GM23338 (cell line): ENCODE measurements at regions not wholly inside any gene's neighbourhood (a gene's known extent, or its start where the extent isn't known, plus 50 kb on each side); places are given as distances from the start of the nearest gene placed in this dataset.

Experiments used
- CREB1 ChIP-seq: fragments of 250-450 bp; sonication (Bioruptor Pico); IDR thresholded peaks from 2 replicates; pipeline ENCODE4 v1.5.0; 2020; ENCODE audit warnings: low read depth, mild to moderate bottlenecking, moderate library complexity
- EZH2 ChIP-seq: fragments of 200-600 bp; sonication (generic); IDR thresholded peaks from one replicate; pipeline ENCODE4 v1.8.0; 2017; ENCODE audit warnings: antibody characterized with exemption, mild to moderate bottlenecking, low read depth; ENCODE audit not compliant: unreplicated experiment
- EZH2phosphoT487 ChIP-seq: fragments of 200-600 bp; sonication (generic); IDR thresholded peaks from one replicate; pipeline ENCODE4 v1.8.1; 2018; ENCODE audit warnings: antibody characterized with exemption; ENCODE audit not compliant: unreplicated experiment
- JUNB ChIP-seq: IDR thresholded peaks from one replicate; pipeline ENCODE4 v1.6.1; 2016; ENCODE audit warnings: antibody characterized with exemption; ENCODE audit not compliant: unreplicated experiment
- NANOG ChIP-seq: IDR thresholded peaks from 2 replicates; pipeline ENCODE4 v1.6.1; 2016; ENCODE audit warnings: antibody characterized with exemption, borderline replicate concordance
- POLR2AphosphoS5 ChIP-seq: IDR thresholded peaks from 2 replicates; pipeline ENCODE4 v1.6.1; 2016; ENCODE audit warnings: antibody characterized with exemption, low read depth
- STAT1 ChIP-seq: IDR thresholded peaks from one replicate; pipeline ENCODE4 v1.6.1; 2016; ENCODE audit warnings: antibody characterized with exemption; ENCODE audit not compliant: unreplicated experiment
- ZNF114 ChIP-seq: fragments of 250-450 bp; sonication (Bioruptor Pico); IDR thresholded peaks from 2 replicates; pipeline ENCODE4 v1.5.0; 2020; ENCODE audit warnings: mild to moderate bottlenecking, moderate library complexity
- ZNF331 ChIP-seq: fragments of 250-450 bp; sonication (Bioruptor Pico); IDR thresholded peaks from 2 replicates; pipeline ENCODE4 v1.5.0; 2020; ENCODE audit warnings: low read depth, mild to moderate bottlenecking, moderate library complexity
- ZNF462 ChIP-seq: fragments of 250-450 bp; sonication (Bioruptor Pico); IDR thresholded peaks from 2 replicates; pipeline ENCODE4 v1.5.0; 2020; ENCODE audit warnings: mild to moderate bottlenecking, moderate library complexity
- TF ChIP-seq, protein P1 (sequence below), 2 experiments: fragments of 200-600 bp in 1 of 2; sonication (generic) in 1 of 2; conservative IDR thresholded peaks; 2 replicates each; pipeline versions ENCODE4 v1.5.1 to v1.6.1; 2016 to 2017; ENCODE audit warnings: antibody characterized with exemption in 2 of 2, low read depth in 2 of 2, mild to moderate bottlenecking in 2 of 2, moderate library complexity in 1 of 2
- TF ChIP-seq, protein P2 (sequence below): IDR thresholded peaks from one replicate; pipeline ENCODE4 v1.6.1; 2018; ENCODE audit warnings: antibody characterized with exemption; ENCODE audit not compliant: unreplicated experiment
- TF ChIP-seq, protein P3 (sequence below): IDR thresholded peaks from 2 replicates; pipeline ENCODE4 v1.6.1; 2016; ENCODE audit warnings: antibody characterized with exemption

DNA sequence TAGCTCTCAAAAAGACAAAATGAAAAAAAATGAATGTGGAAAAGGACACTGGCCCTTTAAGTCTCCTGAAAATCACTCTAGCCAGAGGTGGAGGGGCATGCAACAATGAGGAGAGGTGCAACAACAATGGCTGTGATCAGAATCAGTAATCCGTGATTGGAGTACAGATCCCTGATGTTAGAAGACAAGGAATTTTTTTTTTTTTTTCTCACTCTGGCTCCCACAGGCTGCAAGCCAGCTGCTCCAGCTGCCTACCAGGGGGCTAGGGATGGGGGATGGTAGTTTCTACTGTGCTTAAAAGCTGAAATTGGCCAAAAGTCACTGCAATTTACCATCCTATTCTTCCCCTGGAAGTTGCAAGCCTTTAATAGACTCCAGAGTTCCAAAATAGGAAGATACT is 54.5 kb downstream of the STYXL2 start:
- TF ChIP-seq, protein P1, sequence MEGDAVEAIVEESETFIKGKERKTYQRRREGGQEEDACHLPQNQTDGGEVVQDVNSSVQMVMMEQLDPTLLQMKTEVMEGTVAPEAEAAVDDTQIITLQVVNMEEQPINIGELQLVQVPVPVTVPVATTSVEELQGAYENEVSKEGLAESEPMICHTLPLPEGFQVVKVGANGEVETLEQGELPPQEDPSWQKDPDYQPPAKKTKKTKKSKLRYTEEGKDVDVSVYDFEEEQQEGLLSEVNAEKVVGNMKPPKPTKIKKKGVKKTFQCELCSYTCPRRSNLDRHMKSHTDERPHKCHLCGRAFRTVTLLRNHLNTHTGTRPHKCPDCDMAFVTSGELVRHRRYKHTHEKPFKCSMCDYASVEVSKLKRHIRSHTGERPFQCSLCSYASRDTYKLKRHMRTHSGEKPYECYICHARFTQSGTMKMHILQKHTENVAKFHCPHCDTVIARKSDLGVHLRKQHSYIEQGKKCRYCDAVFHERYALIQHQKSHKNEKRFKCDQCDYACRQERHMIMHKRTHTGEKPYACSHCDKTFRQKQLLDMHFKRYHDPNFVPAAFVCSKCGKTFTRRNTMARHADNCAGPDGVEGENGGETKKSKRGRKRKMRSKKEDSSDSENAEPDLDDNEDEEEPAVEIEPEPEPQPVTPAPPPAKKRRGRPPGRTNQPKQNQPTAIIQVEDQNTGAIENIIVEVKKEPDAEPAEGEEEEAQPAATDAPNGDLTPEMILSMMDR (conservative IDR thresholded peaks at IDR 0.05; ENCODE audit: low read depth in 2 of 2): no peak
- no peak for TF ChIP-seq EZH2
- TF ChIP-seq ZNF114: no peak
- TF ChIP-seq, protein P2, sequence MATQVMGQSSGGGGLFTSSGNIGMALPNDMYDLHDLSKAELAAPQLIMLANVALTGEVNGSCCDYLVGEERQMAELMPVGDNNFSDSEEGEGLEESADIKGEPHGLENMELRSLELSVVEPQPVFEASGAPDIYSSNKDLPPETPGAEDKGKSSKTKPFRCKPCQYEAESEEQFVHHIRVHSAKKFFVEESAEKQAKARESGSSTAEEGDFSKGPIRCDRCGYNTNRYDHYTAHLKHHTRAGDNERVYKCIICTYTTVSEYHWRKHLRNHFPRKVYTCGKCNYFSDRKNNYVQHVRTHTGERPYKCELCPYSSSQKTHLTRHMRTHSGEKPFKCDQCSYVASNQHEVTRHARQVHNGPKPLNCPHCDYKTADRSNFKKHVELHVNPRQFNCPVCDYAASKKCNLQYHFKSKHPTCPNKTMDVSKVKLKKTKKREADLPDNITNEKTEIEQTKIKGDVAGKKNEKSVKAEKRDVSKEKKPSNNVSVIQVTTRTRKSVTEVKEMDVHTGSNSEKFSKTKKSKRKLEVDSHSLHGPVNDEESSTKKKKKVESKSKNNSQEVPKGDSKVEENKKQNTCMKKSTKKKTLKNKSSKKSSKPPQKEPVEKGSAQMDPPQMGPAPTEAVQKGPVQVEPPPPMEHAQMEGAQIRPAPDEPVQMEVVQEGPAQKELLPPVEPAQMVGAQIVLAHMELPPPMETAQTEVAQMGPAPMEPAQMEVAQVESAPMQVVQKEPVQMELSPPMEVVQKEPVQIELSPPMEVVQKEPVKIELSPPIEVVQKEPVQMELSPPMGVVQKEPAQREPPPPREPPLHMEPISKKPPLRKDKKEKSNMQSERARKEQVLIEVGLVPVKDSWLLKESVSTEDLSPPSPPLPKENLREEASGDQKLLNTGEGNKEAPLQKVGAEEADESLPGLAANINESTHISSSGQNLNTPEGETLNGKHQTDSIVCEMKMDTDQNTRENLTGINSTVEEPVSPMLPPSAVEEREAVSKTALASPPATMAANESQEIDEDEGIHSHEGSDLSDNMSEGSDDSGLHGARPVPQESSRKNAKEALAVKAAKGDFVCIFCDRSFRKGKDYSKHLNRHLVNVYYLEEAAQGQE: no peak
- TF ChIP-seq, protein P3, sequence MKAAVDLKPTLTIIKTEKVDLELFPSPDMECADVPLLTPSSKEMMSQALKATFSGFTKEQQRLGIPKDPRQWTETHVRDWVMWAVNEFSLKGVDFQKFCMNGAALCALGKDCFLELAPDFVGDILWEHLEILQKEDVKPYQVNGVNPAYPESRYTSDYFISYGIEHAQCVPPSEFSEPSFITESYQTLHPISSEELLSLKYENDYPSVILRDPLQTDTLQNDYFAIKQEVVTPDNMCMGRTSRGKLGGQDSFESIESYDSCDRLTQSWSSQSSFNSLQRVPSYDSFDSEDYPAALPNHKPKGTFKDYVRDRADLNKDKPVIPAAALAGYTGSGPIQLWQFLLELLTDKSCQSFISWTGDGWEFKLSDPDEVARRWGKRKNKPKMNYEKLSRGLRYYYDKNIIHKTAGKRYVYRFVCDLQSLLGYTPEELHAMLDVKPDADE: no peak
- no peak for TF ChIP-seq POLR2AphosphoS5
- TF ChIP-seq CREB1: no peak
- TF ChIP-seq EZH2phosphoT487: no peak
- TF ChIP-seq JUNB: no peak
- no peak for TF ChIP-seq NANOG
- no peak for TF ChIP-seq STAT1
- no peak for TF ChIP-seq ZNF331 (CRISPR knock-in tag)
- TF ChIP-seq ZNF462 (CRISPR knock-in tag): no peak
